GM10266 (cell line): ENCODE measurements at regions not wholly inside any gene's neighbourhood (a gene's known extent, or its start where the extent isn't known, plus 50 kb on each side); places are given as distances from the start of the nearest gene placed in this dataset.

Experiments used
- DNase-seq: peaks from one replicate; pipeline ENCODE4 v3.0.0; 2012; ENCODE audit errors: extremely low spot score
- TF ChIP-seq, protein P1 (sequence below): IDR thresholded peaks from 2 replicates; pipeline ENCODE4 v1.5.1; 2012; ENCODE audit warnings: mild to moderate bottlenecking, low read depth; ENCODE audit not compliant: control insufficient read depth, insufficient read depth; ENCODE audit errors: missing control alignments

DNA sequence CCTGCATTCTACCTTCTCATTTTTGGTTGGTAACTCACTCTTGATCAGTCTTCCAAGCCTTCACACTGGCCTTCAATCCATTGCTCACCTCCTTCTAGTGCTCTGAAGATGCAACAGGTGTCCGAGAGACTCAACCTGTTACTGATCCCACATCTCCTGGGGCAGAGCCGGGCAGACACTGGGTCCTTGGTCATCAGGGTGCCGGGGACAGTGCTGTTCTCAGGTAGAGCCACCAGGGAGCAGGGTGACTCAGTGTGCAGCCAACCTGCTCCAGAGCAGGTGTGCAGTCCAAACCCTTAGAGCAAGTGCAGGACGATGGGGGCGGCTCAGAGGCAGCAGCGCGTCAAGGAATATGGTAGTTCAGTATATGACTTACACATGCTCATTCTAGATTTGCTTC, 188.4 kb downstream of the DHX15 start:
- no peak for DNase-seq
- TF ChIP-seq, protein P1, sequence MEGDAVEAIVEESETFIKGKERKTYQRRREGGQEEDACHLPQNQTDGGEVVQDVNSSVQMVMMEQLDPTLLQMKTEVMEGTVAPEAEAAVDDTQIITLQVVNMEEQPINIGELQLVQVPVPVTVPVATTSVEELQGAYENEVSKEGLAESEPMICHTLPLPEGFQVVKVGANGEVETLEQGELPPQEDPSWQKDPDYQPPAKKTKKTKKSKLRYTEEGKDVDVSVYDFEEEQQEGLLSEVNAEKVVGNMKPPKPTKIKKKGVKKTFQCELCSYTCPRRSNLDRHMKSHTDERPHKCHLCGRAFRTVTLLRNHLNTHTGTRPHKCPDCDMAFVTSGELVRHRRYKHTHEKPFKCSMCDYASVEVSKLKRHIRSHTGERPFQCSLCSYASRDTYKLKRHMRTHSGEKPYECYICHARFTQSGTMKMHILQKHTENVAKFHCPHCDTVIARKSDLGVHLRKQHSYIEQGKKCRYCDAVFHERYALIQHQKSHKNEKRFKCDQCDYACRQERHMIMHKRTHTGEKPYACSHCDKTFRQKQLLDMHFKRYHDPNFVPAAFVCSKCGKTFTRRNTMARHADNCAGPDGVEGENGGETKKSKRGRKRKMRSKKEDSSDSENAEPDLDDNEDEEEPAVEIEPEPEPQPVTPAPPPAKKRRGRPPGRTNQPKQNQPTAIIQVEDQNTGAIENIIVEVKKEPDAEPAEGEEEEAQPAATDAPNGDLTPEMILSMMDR, result no peak

- DNase-seq, result no peak
- TF ChIP-seq, protein P1, result no peak
Observed at GRCh38 chr4:24394041-24394440, 190.3 kb downstream of the DHX15 start.

DNA sequence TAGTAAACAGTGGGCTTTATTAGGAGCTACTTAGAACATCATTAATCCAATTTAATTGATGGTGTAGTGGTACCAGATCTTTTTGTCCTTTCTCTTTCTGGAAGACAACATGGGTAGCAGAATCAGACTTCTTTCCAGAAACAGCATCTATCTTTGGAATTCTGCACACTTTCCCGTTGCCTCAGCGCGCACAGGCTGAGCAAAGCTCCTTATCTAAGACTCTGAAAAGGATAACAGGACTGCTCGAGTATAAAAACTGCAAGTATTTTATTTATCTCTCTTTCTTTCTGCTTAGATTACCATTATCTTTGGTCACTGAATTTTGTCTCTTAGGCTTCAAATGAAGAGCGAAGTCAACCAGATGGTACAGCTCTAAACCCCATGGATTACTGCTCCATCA, 191.7 kb downstream of the DHX15 start:
- no peak for DNase-seq
- TF ChIP-seq, protein P1, result no peak

DNA sequence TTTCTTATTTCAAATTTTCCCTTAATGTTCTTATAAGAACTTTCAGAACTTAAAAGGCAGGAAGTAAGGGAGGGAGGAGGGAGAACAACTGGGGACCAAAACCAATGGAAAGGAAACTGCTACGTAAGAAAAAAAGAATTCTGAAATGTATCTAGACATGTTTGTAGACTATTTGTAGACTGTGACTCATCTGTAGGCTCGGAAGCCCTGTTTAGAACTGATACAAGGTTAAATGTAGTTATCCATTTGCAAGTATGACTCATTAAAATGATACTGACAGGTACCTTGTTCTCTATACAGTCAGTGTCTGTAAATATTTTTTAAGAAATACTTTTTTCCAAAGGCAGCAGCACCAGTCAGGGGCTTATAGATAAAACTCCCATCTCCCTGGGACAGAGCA, 202.0 kb downstream of the DHX15 start:
- DNase-seq, result no peak
- TF ChIP-seq, protein P1, result no peak

- DNase-seq, result no peak
- TF ChIP-seq, protein P1, result no peak
Observed at GRCh38 chr4:24380957-24381665, 203.2 kb downstream of the DHX15 start.

DNA sequence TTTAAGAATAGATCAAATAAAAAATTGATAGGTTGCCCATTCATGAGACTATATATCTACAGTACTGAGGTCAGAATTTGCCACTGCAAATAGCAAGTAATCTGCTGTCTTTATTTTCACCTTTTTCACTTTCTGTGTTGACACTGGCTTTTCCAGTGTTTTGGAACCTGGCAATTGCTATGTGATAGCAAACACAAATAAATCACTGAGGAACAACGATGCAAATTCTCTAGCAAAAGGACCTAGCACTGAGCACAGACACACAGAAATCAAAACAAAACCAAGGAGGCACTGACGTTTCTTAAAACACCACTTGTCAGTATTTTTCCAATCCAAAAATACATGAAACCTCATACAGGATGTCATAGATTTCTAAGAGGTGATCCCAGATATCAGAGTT, 210.7 kb downstream of the DHX15 start:
- TF ChIP-seq, protein P1, result no peak
- no peak for DNase-seq

GRCh38 chr4:24372881-24373280, 211.5 kb downstream of the DHX15 start:
- DNase-seq, result no peak
- TF ChIP-seq, protein P1, result no peak
